K562 (cell line): ENCODE measurements at regions not wholly inside any gene's neighbourhood (a gene's known extent, or its start where the extent isn't known, plus 50 kb on each side); places are given as distances from the start of the nearest gene placed in this dataset.

Experiments
- GABPB1 ChIP-seq: sonication (generic); formaldehyde crosslinking; IDR thresholded peaks from 2 replicates; pipeline ENCODE4 v1.8.0; 2022; ENCODE audit warnings: mild to moderate bottlenecking, missing genetic modification reagents
- HIVEP1 ChIP-seq: fragments of 250-450 bp; sonication (Bioruptor Pico); IDR thresholded peaks from 2 replicates; pipeline ENCODE4 v1.4.0; 2020; ENCODE audit warnings: mild to moderate bottlenecking
- JUN ChIP-seq, 2 experiments: sonication (generic) in 1 of 2; formaldehyde crosslinking in 1 of 2; IDR thresholded peaks; 2 replicates each; pipeline versions ENCODE4 v1.6.1 to v1.8.0; 2012 to 2022; ENCODE audit warnings: borderline replicate concordance in 2 of 2, mild to moderate bottlenecking in 2 of 2, improper control_type of control experiment in 1 of 2, low read depth in 1 of 2, low read length in 1 of 2, missing genetic modification reagents in 1 of 2
- JUNB ChIP-seq: fragments of 450-650 bp; formaldehyde crosslinking; conservative IDR thresholded peaks from 2 replicates; pipeline ENCODE4 v1.4.0; 2020; ENCODE audit warnings: mild to moderate bottlenecking
- POLR2A ChIP-seq: fragments of 450-650 bp; conservative IDR thresholded peaks from 2 replicates; pipeline ENCODE4 v1.6.1; 2016
- TCF7L2 ChIP-seq: fragments of 150-350 bp; IDR thresholded peaks from 2 replicates; pipeline ENCODE4 v1.6.1; 2016; ENCODE audit warnings: low read depth, mild to moderate bottlenecking, low read length, moderate library complexity
- ZNF699 ChIP-seq: fragments of 250-450 bp; sonication (Bioruptor Pico); IDR thresholded peaks from 2 replicates; pipeline ENCODE4 v1.8.0; 2021; ENCODE audit warnings: mild to moderate bottlenecking, moderate library complexity; ENCODE audit not compliant: insufficient replicate concordance

- no peak for TF ChIP-seq JUN (IDR thresholded peaks at IDR 0.05; ENCODE audit: borderline replicate concordance, low read depth, low read length)
- TF ChIP-seq JUN (CRISPR knock-in tag; IDR thresholded peaks at IDR 0.05; ENCODE audit: borderline replicate concordance) = no peak
- TF ChIP-seq HIVEP1 = no peak
- TF ChIP-seq POLR2A = no peak
- no peak for TF ChIP-seq TCF7L2
- no peak for TF ChIP-seq GABPB1
- TF ChIP-seq JUNB (CRISPR knock-in tag) = no peak
- no peak for TF ChIP-seq ZNF699 (CRISPR knock-in tag)
Observed at GRCh38 chr4:181792641-181793040, 450.6 kb upstream of the TENM3 start.
